WTC11 (cell line): ENCODE measurements at regions not wholly inside any gene's neighbourhood (a gene's known extent, or its start where the extent isn't known, plus 50 kb on each side); places are given as distances from the start of the nearest gene placed in this dataset.

Source experiments
- ATAC-seq: fragments of 200-7000 bp; cut with Tn5 transposase; 2 replicates; pipeline ENCODE4 v1.10.0; 2021; ENCODE audit warnings: mild to moderate bottlenecking, moderate library complexity
- CTCF ChIA-PET: fragments of 300-600 bp; sonication (Branson Sonifier 250); formaldehyde crosslinking; loops from one replicate; lab custom pipeline; 2021; ENCODE audit warnings: antibody characterized with exemption; lab: Charles Lee
- POLR2A ChIA-PET: fragments of 350-600 bp; sonication (Branson Sonifier 250); formaldehyde crosslinking; loops from one replicate; lab custom pipeline; 2021; ENCODE audit warnings: antibody characterized with exemption; lab: Charles Lee
- DNase-seq: peaks from one replicate; pipeline ENCODE4 v3.0.0; 2021; ENCODE audit warnings: low spot score
- H3K27ac Mint-ChIP-seq: 2 replicates; pipeline ENCODE4 v1.8.0; 2021; ENCODE audit warnings: mixed read lengths
- H3K27me3 Mint-ChIP-seq: 2 replicates; pipeline ENCODE4 v1.8.0; 2021; ENCODE audit warnings: low read depth, mild to moderate bottlenecking, moderate library complexity, mixed read lengths
- H3K36me3 Mint-ChIP-seq: 2 replicates; pipeline ENCODE4 v1.8.0; 2021; ENCODE audit warnings: mixed read lengths
- H3K4me1 Mint-ChIP-seq: 2 replicates; pipeline ENCODE4 v1.8.0; 2022; ENCODE audit warnings: mixed read lengths
- H3K4me3 Mint-ChIP-seq: 2 replicates; pipeline ENCODE4 v1.8.0; 2021; ENCODE audit warnings: mild to moderate bottlenecking, moderate library complexity, mixed read lengths
- H3K9me3 Mint-ChIP-seq: 2 replicates; pipeline ENCODE4 v1.8.0; 2021; ENCODE audit warnings: mixed read lengths
- ARID4B ChIP-seq: sonication (generic); formaldehyde crosslinking; IDR thresholded peaks from 2 replicates; pipeline ENCODE4 v1.8.0; 2023; ENCODE audit warnings: missing genetic modification reagents, mild to moderate bottlenecking, borderline replicate concordance
- ATF2 ChIP-seq: sonication (generic); formaldehyde crosslinking; IDR thresholded peaks from 2 replicates; pipeline ENCODE4 v1.8.1; 2022; ENCODE audit warnings: low read depth, missing genetic modification reagents, borderline replicate concordance
- CREB1 ChIP-seq: sonication (generic); formaldehyde crosslinking; IDR thresholded peaks from 2 replicates; pipeline ENCODE4 v1.8.0; 2023; ENCODE audit warnings: mild to moderate bottlenecking, missing genetic modification reagents
- HMGA2 ChIP-seq: fragments of 250-450 bp; sonication (Bioruptor Pico); IDR thresholded peaks from 2 replicates; pipeline ENCODE4 v1.4.0; 2021; ENCODE audit warnings: mild to moderate bottlenecking, moderate library complexity
- JAZF1 ChIP-seq: fragments of 250-450 bp; sonication (Bioruptor Pico); IDR thresholded peaks from 2 replicates; pipeline ENCODE4 v1.9.0; 2021; ENCODE audit warnings: moderate library complexity, mild to moderate bottlenecking, inconsistent platforms
- NR1H2 ChIP-seq: sonication (generic); formaldehyde crosslinking; IDR thresholded peaks from 2 replicates; pipeline ENCODE4 v1.9.0; 2021; ENCODE audit warnings: mild to moderate bottlenecking, moderate library complexity, missing genetic modification reagents
- NR2C2 ChIP-seq: sonication (generic); formaldehyde crosslinking; IDR thresholded peaks from 2 replicates; pipeline ENCODE4 v1.8.0; 2022; ENCODE audit warnings: mild to moderate bottlenecking, missing genetic modification reagents
- OVOL2 ChIP-seq: fragments of 250-450 bp; sonication (Bioruptor Pico); IDR thresholded peaks from 2 replicates; pipeline ENCODE4 v1.9.0; 2021; ENCODE audit warnings: mild to moderate bottlenecking, borderline replicate concordance
- PREB ChIP-seq: sonication (generic); formaldehyde crosslinking; IDR thresholded peaks from 2 replicates; pipeline ENCODE4 v1.8.1; 2022; ENCODE audit warnings: mild to moderate bottlenecking, missing genetic modification reagents, moderate library complexity, borderline replicate concordance
- PRRX2 ChIP-seq: fragments of 250-450 bp; sonication (Bioruptor Pico); IDR thresholded peaks from 2 replicates; pipeline ENCODE4 v1.8.0; 2021; ENCODE audit warnings: mild to moderate bottlenecking
- RORB ChIP-seq: fragments of 250-450 bp; sonication (Bioruptor Pico); IDR thresholded peaks from 2 replicates; pipeline ENCODE4 v1.9.0; 2021; ENCODE audit warnings: mild to moderate bottlenecking
- SOX15 ChIP-seq: fragments of 250-450 bp; sonication (Bioruptor Pico); IDR thresholded peaks from 2 replicates; pipeline ENCODE4 v1.9.0; 2021; ENCODE audit warnings: mild to moderate bottlenecking
- STAT6 ChIP-seq: sonication (generic); formaldehyde crosslinking; conservative IDR thresholded peaks from 2 replicates; pipeline ENCODE4 v1.8.1; 2023; ENCODE audit warnings: mild to moderate bottlenecking, low read depth, missing genetic modification reagents, moderate library complexity
- TP53 ChIP-seq: sonication (generic); formaldehyde crosslinking; IDR thresholded peaks from 2 replicates; pipeline ENCODE4 v1.8.1; 2023; ENCODE audit warnings: mild to moderate bottlenecking, missing genetic modification reagents
- USF1 ChIP-seq: sonication (generic); formaldehyde crosslinking; IDR thresholded peaks from 2 replicates; pipeline ENCODE4 v1.8.0; 2022; ENCODE audit warnings: mild to moderate bottlenecking, missing genetic modification reagents
- ZBTB21 ChIP-seq: sonication (generic); formaldehyde crosslinking; IDR thresholded peaks from 2 replicates; pipeline ENCODE4 v1.8.1; 2023; ENCODE audit warnings: mild to moderate bottlenecking, missing genetic modification reagents, borderline replicate concordance
- ZMAT4 ChIP-seq: fragments of 250-450 bp; sonication (Bioruptor Pico); IDR thresholded peaks from 2 replicates; pipeline ENCODE4 v1.9.0; 2021; ENCODE audit warnings: mild to moderate bottlenecking
- ZNF121 ChIP-seq: sonication (generic); formaldehyde crosslinking; IDR thresholded peaks from 2 replicates; pipeline ENCODE4 v1.8.0; 2023; ENCODE audit warnings: missing genetic modification reagents
- ZNF232 ChIP-seq: sonication (generic); formaldehyde crosslinking; IDR thresholded peaks from 2 replicates; pipeline ENCODE4 v1.8.0; 2022; ENCODE audit warnings: mild to moderate bottlenecking, missing genetic modification reagents
- ZNF281 ChIP-seq: sonication (generic); formaldehyde crosslinking; IDR thresholded peaks from 2 replicates; pipeline ENCODE4 v1.8.0; 2023; ENCODE audit warnings: mild to moderate bottlenecking, missing genetic modification reagents

GRCh38 chr2:144947709-144948037 lies 427.8 kb upstream of the ZEB2 start (continued):
- TF ChIP-seq STAT6 (no peak), ZBTB21 (CRISPR knock-in tag) (no peak)

- CTCF ChIA-PET, result no interaction called here
- Mint-ChIP-seq H3K27ac (no peak overlapping the region), H3K36me3 (no peaks in the 10 kb centered on the region), H3K4me1 (peaks cover 17% of the 10 kb centered on the region), H3K9me3 (no peaks in the 10 kb centered on the region), H3K4me3 (no peak overlapping the region), H3K27me3 (no peaks in the 10 kb centered on the region)
- ATAC-seq, result no peak
- POLR2A ChIA-PET, result no interaction called here
- TF ChIP-seq ZNF281 (CRISPR knock-in tag), result no peak
- no peak for TF ChIP-seq SOX15 (CRISPR knock-in tag)
- TF ChIP-seq NR2C2 (CRISPR knock-in tag), result no peak
- TF ChIP-seq ZNF232 (CRISPR knock-in tag), result no peak
- no peak for TF ChIP-seq USF1 (CRISPR knock-in tag)
- no peak for TF ChIP-seq ATF2
- TF ChIP-seq ZNF121, result no peak
- TF ChIP-seq ZMAT4, result no peak
- no peak for TF ChIP-seq OVOL2
- no peak for TF ChIP-seq RORB (CRISPR knock-in tag)
- TF ChIP-seq CREB1 (CRISPR knock-in tag), result no peak
- TF ChIP-seq NR1H2, result no peak
- no peak for TF ChIP-seq PREB (CRISPR knock-in tag)
- no peak for TF ChIP-seq JAZF1
- TF ChIP-seq ARID4B (CRISPR knock-in tag), result no peak
- TF ChIP-seq TP53, result no peak
- no peak for TF ChIP-seq HMGA2 (CRISPR knock-in tag)
- TF ChIP-seq PRRX2 (CRISPR knock-in tag), result no peak
- TF ChIP-seq, all 79 proteins: peak for 0
- no peak for DNase-seq
These were observed 426.3 kb upstream of the ZEB2 start for GRCh38 chr2:144946263-144946662.
